BE2C (cell line): ENCODE measurements at regions not wholly inside any gene's neighbourhood (a gene's known extent, or its start where the extent isn't known, plus 50 kb on each side); places are given as distances from the start of the nearest gene placed in this dataset.

Experiments used
- DNase-seq: peaks from one replicate; pipeline ENCODE4 v3.0.0-alpha.2; 2020
- H3K27me3 ChIP-seq: fragments of 250-450 bp; sonication (Bioruptor Pico); 2 replicates; pipeline ENCODE4 v1.5.1; 2020; ENCODE audit warnings: mild to moderate bottlenecking
- H3K36me3 ChIP-seq: fragments of 250-450 bp; sonication (Bioruptor Pico); 2 replicates; pipeline ENCODE4 v1.5.1; 2020; ENCODE audit warnings: mild to moderate bottlenecking
- H3K4me1 ChIP-seq: fragments of 250-450 bp; sonication (Bioruptor Pico); 2 replicates; pipeline ENCODE4 v1.5.1; 2020
- H3K4me3 ChIP-seq: 2 replicates; pipeline ENCODE4 v1.5.1; 2011; ENCODE audit warnings: low read depth, low read length
- H3K9me3 ChIP-seq: fragments of 250-450 bp; sonication (Bioruptor Pico); 2 replicates; pipeline ENCODE4 v1.5.1; 2020
- TF ChIP-seq, protein P1 (sequence below): IDR thresholded peaks from 2 replicates; pipeline ENCODE4 v1.5.1; 2012; ENCODE audit warnings: mild to moderate bottlenecking, low read depth, low read length

DNA sequence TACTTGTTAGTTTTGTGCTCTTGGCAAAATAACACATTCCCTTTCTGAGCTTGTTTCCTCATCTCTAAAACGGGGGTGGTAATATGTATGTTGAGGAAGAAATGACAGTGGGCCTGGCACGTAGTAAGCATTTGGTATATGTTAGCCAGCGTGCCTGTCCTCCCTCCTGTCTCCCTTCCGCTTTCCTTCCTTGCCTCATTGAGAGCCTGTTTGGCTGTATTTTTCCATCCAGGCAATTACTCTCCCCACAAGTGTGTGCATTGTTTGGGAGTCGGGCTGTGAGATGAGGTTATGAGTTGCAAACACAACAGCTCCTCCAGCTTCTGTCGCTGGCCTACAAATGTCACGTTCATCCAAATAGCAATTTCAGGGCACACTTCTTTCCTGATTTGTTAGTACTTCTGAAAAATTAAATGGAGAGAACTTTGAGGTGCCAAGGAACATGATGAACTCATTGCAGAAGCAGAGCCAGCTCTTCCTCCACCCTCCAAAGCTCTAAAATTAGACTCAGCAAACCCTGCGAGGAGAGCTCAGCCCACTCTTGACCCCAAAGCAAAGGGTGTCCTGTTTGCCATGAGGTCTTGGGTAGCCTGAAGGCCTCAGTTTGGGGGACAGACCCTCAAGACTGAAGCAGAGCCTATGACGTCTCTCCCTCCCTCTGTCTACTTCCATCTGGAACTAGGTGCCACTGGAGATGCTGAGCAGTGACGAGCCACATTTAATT is 50.7 kb upstream of the TOX2 start:
- no peaks in the 10 kb centered on the region for H3K9me3 ChIP-seq

GRCh38 chr20:43863330-43863729 is 51.3 kb upstream of the TOX2 start:
- DNase-seq = no peak

More for the DNA sequence above, 50.7 kb upstream of the TOX2 start:
- TF ChIP-seq, protein P1, sequence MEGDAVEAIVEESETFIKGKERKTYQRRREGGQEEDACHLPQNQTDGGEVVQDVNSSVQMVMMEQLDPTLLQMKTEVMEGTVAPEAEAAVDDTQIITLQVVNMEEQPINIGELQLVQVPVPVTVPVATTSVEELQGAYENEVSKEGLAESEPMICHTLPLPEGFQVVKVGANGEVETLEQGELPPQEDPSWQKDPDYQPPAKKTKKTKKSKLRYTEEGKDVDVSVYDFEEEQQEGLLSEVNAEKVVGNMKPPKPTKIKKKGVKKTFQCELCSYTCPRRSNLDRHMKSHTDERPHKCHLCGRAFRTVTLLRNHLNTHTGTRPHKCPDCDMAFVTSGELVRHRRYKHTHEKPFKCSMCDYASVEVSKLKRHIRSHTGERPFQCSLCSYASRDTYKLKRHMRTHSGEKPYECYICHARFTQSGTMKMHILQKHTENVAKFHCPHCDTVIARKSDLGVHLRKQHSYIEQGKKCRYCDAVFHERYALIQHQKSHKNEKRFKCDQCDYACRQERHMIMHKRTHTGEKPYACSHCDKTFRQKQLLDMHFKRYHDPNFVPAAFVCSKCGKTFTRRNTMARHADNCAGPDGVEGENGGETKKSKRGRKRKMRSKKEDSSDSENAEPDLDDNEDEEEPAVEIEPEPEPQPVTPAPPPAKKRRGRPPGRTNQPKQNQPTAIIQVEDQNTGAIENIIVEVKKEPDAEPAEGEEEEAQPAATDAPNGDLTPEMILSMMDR = no peak
- H3K36me3 ChIP-seq = no peaks in the 10 kb centered on the region; the same call in 1 of the 2 replicates
- peaks cover 17% of the 10 kb centered on the region for H3K4me1 ChIP-seq
- no peak for DNase-seq
- H3K27me3 ChIP-seq = no peaks in the 10 kb centered on the region; the same call in 1 of the 2 replicates
- H3K4me3 ChIP-seq = no peak overlapping the region

GRCh38 chr20:43862438-43862837 is 52.2 kb upstream of the TOX2 start:
- Histone ChIP-seq H3K36me3 (no peaks in the 10 kb centered on the region; the same call in 1 of the 2 replicates), H3K9me3 (no peaks in the 10 kb centered on the region), H3K4me3 (no peak overlapping the region), H3K27me3 (no peaks in the 10 kb centered on the region; the same call in 1 of the 2 replicates), H3K4me1 (peaks cover 10% of the 10 kb centered on the region; the same call in 1 of the 2 replicates)
- TF ChIP-seq, protein P1 = no peak
- no peak for DNase-seq

More at GRCh38 chr20:43863330-43863729, 51.3 kb upstream of the TOX2 start:
- Histone ChIP-seq H3K4me1 (peaks cover 13% of the 10 kb centered on the region; the same call in 1 of the 2 replicates), H3K27me3 (no peaks in the 10 kb centered on the region; the same call in 1 of the 2 replicates), H3K36me3 (no peaks in the 10 kb centered on the region; the same call in 1 of the 2 replicates), H3K9me3 (no peaks in the 10 kb centered on the region), H3K4me3 (no peak overlapping the region)
- TF ChIP-seq, protein P1 = no peak

DNA sequence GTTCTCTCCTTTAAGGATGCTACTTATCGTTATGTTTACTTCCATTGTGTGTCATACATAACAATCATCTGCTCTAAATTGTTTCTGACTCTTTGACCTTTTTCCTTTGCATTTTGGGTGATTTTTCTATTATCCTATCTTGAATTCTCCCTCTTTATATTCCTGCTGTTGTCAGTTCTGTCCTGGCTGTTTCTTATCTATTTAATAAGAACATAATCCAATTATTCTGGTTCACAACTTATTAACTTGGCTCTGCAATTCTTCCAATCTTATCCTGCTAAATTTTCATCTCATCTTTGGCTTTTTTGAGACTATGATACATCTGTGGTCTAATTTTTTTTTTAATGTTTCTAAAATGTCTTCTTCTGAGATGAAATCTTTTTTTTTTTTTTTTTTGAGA is 54.7 kb upstream of the TOX2 start:
- peaks cover 10% of the 10 kb centered on the region; the same call in 1 of the 2 replicates for H3K4me1 ChIP-seq
- no peak overlapping the region for H3K4me3 ChIP-seq
- H3K27me3 ChIP-seq = no peaks in the 10 kb centered on the region; the same call in 1 of the 2 replicates
- H3K36me3 ChIP-seq = no peaks in the 10 kb centered on the region
- TF ChIP-seq, protein P1 = no peak
- no peaks in the 10 kb centered on the region for H3K9me3 ChIP-seq
- DNase-seq = no peak

DNA sequence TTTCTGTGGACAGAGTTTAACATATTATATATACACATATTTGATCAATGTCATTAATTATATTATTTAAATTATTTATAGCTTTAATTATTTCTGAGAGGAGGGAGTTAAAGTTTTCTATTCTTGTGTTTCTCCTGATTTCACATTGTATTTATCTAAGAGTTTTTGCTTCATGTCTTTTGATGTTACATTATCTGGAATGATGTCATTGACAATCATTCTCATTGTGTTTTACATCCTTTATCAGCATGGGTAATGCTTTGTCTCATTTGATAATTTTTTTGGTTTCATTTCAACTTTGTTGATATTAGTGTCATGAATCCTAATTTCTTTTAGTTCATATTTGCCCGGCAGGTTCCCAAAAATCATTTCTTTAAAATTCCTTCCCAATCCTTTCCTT is 56.7 kb upstream of the TOX2 start:
- Histone ChIP-seq H3K36me3 (no peaks in the 10 kb centered on the region), H3K4me1 (peaks cover 10% of the 10 kb centered on the region; the same call in 1 of the 2 replicates)
- DNase-seq = no peak

More for the DNA sequence above, 56.7 kb upstream of the TOX2 start:
- TF ChIP-seq, protein P1 = no peak
- Histone ChIP-seq H3K27me3 (no peaks in the 10 kb centered on the region; the same call in 1 of the 2 replicates), H3K4me3 (no peak overlapping the region), H3K9me3 (no peaks in the 10 kb centered on the region)
